Stimulated activated CD4-positive, alpha-beta T cell treated with anti-CD3 and anti-CD28 coated beads, Interleukin-4, amount 100 ng/mL, for 24 hours (primary cell): ENCODE measurements at regions not wholly inside any gene's neighbourhood (a gene's known extent, or its start where the extent isn't known, plus 50 kb on each side); places are given as distances from the start of the nearest gene placed in this dataset.

ENCODE experiments used
- DNase-seq: peaks from one replicate; pipeline ENCODE4 v3.0.0-alpha.2; 2020

DNA sequence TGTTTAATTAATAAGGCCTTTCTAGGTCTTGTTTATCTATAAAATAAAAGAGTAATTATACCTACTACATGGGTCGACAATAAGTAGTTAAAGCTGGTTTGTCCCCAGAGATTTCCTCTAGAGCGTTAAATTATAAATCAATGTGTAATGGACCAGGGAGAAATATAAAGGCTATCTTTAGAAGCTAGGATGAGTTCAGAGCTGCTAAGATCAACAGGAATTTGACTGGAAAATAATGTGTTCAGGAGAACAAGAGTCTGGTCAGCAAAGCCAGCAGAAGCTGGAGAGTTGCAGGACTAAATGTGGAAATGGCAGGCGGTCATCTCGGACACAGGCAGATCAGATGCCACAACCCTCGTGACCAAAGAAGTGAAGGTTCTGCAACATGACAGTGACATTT, 428.8 kb downstream of the EPM2A start:
- no peak for DNase-seq

DNA sequence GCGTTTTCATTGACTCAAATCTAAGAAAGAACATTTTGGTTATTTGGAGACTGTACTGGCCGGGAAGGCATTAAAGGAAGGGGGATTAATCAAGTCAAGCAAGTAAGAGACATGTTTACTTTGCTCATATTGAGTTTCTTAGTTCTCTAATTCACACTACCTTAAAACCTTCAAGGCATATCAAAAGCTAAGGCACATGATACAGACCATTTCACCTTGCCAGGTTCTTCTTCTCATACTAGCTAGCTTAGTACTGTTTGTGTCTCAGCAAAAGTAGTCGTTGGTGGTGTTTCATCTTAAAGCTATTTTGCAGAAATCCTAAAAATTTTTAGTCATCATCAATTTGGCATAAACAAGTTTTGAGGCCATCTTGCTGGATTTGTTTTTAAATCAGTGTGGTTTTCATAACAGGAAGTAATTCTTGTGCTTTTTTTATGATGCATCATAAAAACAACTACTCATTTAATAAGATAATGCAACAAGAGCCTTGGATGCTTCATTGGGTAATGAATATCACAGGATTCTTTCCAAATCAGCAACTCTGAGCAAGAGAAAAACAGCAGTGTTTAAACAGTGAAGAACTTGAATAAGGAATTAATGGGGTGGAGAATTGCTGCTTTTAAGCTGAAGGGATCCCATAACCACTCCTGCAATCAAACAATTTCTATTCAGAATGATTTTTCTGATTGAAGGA, 425.3 kb downstream of the EPM2A start:
- DNase-seq = no peak

DNA sequence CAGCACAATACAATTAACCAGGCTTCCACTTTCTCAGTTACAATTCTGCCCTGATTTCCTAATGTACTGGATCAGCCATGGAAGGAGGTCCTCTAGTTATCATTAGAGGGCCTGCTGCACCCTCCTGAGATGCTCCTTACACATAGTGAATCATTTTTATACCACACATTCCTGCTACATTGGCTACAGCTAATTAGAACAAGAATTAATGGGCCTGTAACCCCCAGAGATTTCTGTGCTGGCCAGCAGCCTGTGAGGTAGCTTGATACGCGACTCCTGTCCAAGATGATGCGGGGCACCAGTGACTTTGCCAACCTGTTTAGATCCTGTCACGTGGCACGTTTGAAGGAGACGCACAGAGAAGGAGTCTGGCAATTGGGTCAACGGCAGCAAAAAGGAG, 422.8 kb downstream of the EPM2A start:
- DNase-seq = no peak

DNA sequence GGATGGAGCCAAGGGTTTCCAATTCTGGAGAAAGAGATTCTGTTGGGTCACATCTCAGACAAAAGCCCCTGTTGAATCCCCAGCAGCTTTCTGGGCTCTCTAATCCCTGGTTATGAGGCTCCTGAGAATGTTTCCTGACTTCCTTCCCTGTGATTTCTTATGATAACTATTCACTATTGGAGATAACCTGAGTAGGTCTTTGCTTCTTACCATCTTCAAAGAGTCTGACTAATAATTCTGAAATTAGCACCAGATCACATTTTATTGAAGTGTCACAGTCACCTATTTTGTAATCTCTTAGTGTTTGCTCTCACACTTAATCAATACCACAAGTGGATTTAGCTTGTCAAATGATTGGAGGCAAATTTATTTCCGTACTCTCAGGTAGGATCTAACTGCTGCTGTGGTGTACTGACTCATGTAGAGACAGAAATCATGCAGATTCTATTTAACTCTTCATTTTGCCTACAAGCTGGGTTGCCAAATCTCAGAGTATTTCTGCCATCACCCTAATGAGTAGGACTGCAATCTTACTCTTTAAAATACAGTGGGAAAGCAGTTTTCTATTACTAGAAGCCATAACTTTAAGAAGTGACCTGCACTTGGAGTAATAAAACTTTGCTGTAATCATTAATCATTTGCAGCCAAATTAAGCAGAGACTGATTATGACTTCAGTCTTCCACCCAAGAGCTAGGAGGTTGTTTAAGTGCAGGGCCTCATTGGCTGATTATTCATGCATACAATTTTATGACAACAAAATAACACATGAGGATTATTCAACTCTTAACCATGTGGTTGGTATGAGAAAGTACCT, 422.1 kb downstream of the EPM2A start:
- no peak for DNase-seq

DNA sequence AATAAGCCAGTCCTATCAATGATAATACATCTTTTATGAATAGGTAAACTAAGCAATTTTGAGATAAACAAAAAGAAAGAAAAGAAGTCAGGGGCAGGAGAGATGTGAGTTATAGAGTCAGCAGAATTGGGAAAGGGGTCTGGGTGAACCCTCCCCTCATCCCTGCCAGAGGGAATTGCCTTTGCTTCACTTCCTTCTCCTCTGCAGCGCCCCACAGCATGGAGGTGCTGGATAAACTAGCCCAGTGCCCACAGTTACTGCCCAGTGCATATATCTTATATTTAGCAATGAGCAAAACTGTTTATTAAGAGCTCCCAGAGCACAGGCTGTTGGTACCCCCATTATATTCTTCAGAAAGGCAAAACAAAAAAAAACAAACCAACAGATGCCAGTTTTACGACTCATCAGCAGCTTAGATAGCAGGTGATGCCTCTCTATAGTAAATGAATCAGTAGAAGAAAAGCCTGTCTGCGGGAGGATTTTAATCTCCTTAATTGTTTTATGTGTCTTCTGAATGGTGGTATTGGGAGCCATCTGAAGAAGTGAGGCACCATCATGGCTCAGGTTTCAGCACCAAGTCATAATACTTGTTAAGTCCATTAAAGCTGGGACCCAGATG, 419.2 kb downstream of the EPM2A start:
- no peak for DNase-seq

DNA sequence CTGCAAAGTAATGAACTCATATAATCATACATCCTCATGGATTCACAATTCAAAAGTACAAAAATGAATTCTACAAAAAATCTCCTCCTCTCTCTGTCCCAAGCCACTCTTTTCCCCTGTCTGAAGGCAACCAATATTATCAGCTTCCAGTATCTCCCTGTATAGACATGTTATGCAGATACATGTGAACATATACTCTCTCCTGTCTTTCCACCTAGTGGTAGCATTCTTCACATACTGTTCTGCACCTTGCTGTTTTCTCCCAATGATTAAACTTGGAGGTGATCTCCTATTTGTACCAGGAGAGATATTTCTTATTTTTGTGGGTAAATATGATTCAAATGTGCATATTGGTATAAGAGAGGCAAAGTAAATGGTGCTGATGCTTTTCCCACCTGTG, 416.4 kb downstream of the EPM2A start:
- no peak for DNase-seq

DNA sequence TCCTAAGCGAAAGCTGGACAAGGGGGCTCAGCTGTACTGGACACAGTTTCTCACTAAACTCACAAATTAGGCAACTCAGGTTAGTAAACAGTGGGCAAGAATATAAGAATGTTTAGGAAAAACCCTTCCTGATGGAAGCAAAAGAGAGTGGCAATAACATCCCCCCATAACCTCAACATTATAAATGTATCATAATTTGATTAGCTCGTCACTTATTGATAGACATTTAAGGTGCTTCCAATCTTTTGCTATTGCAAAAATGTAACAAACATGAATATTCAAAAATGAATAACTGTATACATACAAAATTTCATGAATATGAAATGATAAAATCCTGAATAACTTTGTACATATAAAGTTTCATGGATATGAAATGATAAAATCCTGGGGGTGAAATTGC, 415.7 kb downstream of the EPM2A start:
- no peak for DNase-seq

DNA sequence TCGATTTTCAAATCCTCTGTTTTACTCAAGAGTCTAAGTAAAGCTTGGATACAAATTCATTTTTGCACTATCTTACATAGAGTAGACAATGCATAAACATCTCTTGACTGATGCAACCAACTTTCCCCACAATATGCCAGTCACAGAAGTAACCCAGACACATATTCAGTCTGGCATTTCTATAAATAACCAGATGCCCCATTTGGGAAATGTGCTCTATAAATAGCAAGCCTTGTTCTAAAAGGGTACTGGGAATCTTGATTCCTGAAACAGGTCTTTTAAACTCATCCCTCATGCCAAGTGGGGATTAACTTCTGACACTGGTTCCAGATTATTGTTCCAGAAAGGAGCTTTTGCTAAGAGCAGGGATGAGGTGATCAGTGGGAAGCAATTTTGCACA, 411.7 kb downstream of the EPM2A start:
- DNase-seq = no peak

DNA sequence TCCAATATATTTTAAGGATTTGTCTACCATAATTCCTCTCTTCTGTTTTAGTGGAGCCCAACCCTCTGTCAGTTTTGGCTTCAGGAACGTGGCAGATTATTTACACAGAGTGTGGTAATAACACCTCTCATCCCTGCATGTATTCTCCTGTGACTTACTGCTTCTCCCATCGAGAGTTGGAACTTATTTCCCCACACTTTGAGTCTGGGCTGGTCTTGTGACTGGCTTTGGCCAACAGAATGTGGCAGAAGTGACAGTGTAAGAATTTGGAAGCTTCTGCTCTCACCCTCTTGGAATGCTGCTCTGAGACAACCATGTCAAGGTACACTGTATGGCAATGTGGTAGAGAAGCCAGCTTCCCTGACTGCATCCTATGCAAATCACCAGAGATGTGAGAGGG, 407.7 kb downstream of the EPM2A start:
- DNase-seq = no peak

DNA sequence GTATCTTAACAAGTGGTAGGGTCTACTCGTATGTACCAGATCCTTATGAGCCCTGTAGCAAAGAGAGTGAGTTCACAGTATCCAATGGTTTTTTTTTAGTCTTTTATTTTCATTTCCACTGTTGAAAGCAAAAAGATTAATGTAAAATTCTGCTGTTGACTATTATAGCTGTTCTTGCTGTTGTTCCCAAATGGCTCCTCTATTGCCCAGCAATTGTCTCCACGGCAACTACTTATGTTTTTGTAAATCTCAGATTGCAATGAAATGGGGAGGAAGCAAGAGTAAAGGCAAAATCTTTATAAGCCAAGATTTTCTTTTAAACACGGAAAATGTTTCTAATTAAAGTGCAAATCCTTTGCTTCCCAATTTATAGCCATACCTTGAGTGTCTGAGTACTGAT, 406.1 kb downstream of the EPM2A start:
- DNase-seq = no peak

DNA sequence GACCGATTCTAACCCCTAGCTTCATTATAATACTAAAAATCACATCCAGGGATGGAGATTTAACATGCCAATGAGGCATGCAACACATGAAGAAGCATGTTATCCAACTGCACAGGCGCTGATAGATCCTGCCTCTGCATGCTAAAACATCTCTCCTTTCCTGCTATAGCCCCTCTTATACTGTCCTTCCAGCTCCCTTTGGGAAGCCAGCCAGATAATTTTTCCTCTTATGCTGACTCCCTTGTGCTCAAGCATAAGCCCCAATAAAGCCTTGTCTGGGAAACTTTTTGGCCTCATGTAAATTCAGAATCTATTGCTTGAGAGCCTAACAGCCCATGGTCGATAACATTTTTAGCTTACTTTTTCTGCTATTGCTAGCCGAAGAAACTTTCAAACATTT, 404.3 kb downstream of the EPM2A start:
- no peak for DNase-seq

DNA sequence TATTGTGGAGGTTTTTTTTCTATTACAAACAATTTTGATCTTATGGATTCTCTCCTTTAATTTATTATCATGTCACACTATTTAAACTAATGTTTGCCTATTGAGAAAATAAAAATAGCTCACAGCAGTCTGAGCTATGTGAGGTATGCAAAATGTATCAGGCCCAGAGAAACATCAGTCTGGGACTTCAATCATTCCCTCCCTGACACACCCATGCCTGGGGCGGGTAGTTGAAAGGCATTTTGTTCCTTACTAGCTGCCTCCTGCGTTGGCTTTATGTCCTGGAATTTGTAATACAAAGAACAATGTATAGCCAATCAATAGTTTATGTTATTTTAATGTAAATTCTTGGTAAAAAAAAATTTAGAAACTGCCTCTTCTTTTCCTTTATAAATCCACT, 403.3 kb downstream of the EPM2A start:
- no peak for DNase-seq

DNA sequence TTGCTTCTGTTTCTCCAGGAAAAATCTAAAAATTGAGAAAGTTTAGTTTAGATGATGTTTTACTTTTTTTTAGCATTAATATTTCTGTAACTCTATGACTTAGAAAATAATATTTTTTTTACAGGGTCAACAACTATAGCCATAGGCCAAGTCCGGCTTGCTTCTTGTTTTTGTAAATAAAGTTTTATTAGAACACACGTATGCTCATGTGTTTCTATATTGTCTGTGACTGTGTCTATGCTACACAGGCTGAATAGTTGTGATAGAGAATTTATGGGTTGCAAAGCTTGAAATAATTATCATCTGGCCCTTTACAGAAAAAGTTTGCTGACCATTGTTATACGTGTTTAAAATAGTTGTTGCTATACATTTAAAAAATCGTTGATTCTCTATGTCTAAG, 399.2 kb downstream of the EPM2A start:
- no peak for DNase-seq

DNA sequence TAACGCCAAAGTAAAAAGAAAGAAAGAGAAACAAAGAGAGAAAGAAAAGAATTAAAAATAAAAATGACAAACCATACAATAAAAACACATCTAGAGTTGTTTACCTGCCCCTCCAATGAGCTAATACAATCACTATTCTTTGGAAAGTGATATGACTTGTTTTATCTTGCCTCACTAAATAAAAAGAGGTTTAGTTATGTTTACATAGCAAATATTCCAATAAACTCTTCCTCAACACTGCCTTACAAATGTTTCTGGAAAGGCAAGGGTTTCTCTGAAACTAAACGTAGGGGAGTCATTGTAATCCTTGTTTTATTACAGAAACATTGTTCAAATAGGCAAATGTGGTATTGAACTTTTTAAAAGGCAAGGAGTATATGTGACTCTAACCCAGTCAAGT, 396.2 kb downstream of the EPM2A start:
- no peak for DNase-seq

DNA sequence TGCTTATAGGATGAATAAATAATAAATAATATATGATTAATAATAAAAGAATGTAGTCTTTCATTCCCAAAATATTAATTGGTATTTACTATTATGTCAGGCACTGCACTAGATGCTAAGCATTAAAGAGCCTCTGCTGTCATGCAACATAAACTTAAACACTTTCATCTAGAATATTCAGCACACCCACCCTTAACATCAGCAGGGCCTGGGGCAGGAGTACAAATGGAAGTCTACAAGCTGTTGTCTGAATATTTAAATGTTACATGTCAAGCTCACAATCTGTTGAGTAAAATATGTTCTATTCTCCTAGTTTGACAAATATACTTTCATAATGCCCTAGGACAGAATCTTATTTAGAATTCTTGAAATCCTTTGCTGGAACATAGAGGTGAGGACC, 395.1 kb downstream of the EPM2A start:
- DNase-seq = no peak

DNA sequence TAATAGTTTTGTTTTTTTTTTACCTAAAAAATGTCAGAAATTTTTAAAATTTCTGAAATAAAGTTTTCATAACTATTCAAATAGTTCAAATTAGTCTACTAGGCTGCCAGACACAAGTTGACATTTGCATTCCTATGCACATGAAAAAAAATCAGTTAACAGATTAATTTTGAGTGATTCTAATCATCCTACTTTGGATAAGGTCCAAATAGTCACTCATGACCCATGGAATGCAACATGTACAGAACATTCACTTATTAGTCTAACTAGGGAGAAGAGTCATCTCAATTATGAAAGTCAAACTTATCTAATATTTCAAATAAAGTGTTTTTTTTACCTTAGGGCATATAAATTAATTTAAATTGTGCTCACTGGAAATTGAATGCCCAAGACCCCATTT, 390.2 kb downstream of the EPM2A start:
- DNase-seq = no peak

DNA sequence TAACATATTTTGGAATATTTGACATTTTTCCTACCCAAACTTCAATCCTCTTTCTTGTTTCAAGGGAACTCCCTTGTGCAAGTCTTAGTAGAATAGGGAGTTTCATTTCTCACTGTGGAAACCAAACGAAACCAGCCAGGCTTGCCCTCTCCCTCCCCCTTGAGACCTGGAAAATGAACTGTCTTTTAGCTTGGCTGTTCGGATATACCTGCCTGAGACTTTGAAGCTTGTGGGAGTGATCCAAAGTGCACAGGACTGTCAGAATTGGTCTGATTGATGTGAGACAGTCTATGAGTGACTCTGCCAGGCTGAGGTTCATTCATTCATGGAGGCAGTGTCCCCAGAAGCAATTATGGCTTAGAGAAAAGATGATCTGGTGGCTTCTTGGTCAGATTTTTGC, 388.1 kb downstream of the EPM2A start:
- no peak for DNase-seq

DNA sequence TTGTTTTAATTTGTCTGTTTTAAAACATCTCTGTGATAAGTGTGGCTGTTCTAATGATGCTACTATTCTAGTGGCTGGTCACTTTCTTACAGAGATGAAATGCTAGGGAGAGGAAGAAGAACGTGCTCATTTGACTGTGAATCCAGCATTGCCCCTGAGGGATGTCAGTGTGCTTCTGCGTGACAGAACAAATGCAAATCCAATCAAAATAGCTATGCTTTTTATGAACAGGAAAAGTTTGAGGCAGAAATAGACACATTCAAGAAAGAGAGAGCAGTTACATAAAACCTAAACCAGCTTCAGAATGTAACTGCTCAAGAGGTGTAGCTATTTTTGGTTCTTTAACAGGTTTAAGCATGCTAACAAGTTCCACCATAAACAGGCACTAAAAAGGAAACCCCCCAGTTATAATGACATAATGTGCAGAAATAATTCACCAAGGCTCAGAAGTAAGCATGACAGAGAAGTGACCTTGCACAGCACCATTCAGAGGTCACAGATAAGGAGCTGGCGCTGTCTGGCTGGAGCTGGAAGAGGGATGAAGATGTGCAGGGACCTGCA, 385.3 kb downstream of the EPM2A start:
- no peak for DNase-seq

DNA sequence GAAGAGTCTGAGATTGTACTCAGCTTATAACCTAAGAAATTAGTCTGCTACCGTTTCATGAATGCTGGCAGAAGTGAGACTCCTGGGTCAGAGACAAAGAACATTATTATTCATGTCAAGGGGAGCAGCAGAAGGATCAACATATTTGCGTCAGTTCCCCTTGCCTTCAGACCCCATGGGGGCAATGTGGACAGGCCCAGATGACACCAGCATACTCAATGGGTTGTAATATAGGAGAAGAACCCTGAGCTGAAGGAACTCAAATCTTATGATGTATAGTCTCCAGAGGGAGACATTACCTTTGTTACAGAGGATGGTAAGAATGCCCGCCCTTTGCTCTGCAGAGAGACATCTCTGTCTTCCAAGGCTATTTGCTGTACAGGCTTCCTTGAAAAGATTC, 384.4 kb downstream of the EPM2A start:
- no peak for DNase-seq

DNA sequence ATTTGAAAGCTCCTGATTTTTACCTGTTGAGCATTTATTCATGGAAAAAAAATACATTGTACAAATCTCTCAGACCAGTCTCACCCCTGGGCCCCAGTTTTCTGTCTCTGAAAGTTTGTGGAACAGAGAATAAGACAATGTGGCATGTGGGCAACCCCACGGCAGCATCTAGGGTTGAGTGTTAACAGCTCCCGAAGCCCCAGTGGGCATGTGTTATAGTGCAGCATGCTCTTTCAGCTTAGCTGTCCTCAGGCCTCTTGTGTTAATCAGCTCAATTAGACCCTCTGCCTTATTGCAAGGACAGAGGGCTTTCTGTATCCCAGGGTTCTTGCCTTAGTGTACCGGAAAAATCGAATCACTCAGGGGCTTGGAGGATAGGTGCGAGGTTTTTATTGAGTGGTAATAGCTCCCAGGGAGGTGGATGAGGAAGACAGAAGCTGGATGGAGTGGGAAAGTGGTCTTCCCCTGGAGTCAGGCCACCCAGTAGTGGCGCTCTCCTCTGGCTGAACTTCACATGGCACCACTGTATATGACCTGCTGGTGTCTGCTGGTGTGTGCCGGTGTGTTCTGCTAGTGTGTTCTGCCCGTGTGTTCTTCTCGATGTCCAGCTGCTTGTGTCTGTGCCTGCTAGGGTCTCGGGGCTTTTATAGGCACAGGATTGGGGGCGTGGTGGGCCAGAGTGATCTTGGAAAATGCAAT, 382.8 kb downstream of the EPM2A start:
- DNase-seq = no peak

DNA sequence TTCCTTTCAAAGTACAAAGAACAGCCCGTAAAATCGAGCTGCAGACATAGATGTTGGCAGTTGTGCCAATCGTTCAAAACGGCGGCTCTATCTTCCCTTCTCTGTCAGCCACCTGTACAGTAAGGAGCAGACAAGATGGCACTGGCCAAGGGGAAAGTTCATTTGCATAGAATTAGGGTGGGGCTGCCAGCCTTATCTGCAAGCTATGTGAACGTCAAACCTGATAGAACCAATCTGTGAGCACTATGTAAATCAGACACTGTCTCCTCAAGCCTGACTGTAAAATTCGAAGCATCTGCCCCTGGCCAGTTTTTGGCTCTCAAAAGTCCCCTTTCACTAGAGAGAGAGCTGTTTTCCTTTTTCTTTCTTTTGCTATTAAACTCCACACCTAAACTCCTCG, 374.5 kb downstream of the EPM2A start:
- DNase-seq = no peak

DNA sequence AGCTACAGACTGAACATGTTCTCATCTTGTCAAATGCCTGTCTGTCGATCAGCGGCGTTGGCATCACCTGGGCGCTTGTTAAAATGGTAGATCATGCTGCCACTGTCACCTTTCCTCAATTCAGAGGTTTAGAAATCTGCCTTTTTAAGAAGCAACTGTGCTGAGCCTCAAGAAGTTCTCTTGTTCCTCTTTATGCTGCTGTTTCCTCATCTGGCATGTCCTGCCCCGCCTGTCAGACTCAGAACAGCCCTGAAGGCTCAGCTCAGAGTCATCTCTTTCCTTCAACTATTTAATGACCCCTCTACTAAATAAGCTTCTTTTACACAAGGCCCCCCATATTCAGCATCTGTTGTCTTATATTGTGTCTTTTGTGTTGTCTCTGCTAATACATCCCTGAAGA, 368.2 kb downstream of the EPM2A start:
- no peak for DNase-seq

DNA sequence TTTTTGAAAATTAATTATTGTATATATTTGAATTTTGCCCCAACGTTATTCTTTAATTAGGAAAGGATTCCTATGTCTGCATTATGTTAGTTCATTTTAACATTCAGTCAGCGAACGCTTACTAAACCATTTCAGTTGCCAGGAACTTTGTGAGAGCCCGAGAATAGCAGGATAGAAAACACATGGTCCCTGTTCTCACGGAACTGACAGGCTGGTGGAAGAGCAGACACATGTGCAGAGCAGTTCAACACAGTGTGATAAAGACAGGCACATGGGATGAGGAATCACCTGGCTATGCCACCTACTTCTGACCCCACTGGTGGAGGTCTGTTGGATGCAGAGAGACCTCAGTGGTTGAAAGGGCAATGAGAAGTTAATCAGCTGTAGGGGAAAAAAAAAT, 367.2 kb downstream of the EPM2A start:
- DNase-seq = no peak
